ENCODE measurements at regions not wholly inside any gene's neighbourhood (a gene's known extent, or its start where the extent isn't known, plus 50 kb on each side); places are given as distances from the start of the nearest gene placed in this dataset.
"Not testable (repeated sequence)": the region's sequence is repeated elsewhere in the genome, so short reads cannot be mapped to it uniquely, and the experiment has no call there.

DNA sequence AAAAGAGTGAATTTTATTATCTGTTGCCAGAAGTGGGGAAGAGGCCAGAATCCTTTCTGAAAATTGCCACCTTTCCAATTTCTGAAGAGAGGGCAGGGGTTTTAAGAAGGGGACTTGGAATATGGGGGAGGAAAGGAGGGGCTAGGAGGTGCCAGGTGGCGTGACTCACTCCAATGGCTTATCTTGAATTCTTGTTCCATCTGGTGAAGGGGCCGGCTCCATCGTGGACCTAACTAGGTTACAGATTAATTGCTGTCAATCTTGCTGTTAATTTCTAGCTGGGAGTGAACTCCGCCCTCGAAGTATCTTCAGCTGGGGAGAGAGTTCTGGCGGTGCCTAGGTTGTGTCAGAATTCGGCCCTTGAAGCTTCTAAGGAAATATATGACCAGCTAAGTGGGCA, 138.7 kb downstream of the YTHDC2 start:
- no peak for DNase-seq (ENCODE audit: low read depth)

DNA sequence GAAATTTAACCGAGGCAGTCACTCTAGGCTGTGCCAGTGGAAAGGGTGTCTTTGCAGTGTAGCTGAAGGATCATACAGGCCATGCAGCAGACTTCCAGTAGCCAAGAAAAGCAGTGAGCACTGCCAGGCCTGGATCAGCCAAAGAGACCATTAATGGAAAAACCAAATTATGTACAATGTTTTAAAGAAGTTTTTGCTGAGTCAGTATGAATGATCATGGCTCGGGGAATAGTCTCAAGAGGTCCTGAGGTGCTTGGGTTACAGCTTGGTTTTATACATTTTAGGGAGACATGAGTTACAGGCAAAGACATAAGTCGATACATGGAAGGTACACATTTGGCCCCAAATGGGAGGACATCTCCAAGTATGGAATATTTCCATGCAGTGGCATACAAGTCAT, 141.3 kb downstream of the YTHDC2 start:
- no peak for DNase-seq (ENCODE audit: low read depth)

DNA sequence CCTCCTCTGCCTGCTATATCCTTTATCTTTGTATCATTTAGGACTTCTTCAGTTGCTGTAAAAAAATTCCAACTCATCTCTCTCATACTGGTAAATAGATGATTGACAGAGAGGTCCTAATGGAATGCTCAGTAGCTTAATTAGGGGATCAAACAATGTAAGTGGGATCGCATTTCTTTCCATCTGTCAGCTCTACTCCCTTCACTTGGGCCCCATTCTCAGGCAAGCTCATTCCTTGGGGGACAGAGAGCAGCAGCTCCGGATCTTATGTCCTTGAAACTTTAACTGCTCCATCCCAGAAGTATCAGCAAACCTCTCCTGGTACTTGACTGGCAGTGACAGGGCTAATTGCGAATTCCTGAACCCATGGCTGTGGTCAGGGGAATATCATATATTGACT, 146.7 kb downstream of the YTHDC2 start:
- no peak for DNase-seq (ENCODE audit: low read depth)

GRCh38 chr5:113660706-113661250, 147.3 kb downstream of the YTHDC2 start:
- no peak for DNase-seq (ENCODE audit: low read depth)

GRCh38 chr5:113663879-113664541, 150.5 kb downstream of the YTHDC2 start:
- DNase-seq (ENCODE audit: low read depth), result no peak

DNA sequence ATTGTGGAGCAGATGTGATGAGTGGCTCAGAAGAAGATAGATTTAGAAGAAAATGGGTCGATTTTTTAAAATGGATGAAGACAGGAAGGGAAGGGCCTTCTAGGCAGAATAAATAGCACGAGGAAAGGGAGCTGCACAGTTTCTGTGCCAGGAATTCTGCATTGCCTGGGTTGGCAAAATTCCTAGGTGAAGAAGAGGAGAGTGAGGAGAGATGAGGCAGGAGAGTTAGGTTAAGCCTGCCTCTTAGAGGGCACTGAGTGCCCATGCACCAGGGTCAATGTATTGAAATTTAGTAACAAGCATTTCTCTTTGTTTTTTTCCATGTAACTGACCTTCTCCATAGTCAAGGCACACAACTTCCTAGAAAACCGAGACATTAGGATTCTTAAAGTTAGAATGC, 159.5 kb downstream of the YTHDC2 start:
- DNase-seq (ENCODE audit: low read depth), result no peak

GRCh38 chr5:113675166-113675565, 161.7 kb downstream of the YTHDC2 start:
- DNase-seq (ENCODE audit: low read depth), result no peak

DNA sequence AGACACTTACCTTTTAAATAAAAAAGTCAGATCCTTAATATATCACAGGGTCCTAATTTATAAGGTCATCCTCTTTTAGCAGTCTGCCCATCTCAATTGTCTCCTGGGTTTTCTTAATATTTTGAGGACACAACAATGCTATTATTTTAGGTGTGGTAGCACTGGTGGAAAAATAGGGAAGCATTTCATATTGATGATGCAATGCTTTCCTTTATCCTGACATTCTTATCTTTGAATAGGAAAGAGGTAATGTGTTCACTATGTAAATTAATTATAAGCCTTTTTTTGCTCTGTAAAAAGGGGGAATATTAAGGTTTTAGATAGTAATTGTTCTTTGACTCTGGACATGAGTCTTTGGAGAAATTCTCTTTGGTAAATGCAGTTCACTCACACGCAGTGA, 164.7 kb downstream of the YTHDC2 start:
- no peak for DNase-seq (ENCODE audit: low read depth)

GRCh38 chr5:113678924-113679575, 165.6 kb downstream of the YTHDC2 start:
- DNase-seq (ENCODE audit: low read depth), result peak; percentile 24

GRCh38 chr5:113680534-113680933, 167.0 kb downstream of the YTHDC2 start:
- no peak for DNase-seq (ENCODE audit: low read depth)

GRCh38 chr5:113682497-113683136, 169.1 kb downstream of the YTHDC2 start:
- no peak for DNase-seq (ENCODE audit: low read depth)

DNA sequence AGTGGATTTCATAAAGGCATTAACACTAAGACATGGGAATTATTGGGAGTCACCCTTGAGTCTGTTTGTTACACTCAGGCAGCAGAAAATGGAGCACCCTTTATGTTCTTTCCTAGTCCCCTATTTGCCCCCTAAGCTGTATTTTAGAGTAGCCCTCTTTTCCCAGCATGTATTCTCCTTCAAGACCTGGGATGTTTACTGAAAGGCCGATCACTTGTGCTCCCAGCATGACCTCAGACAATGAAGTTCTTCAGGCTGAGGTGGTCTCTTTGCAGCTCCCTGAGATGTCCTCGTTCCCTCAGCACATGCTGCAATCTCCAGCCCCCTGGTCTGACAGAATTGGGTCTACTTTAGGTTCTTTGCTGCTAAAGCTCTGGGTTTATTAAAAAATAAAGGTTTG, 169.7 kb downstream of the YTHDC2 start:
- no peak for DNase-seq (ENCODE audit: low read depth)

GRCh38 chr5:113686599-113686998, 173.1 kb downstream of the YTHDC2 start:
- DNase-seq (ENCODE audit: low read depth), result no peak

DNA sequence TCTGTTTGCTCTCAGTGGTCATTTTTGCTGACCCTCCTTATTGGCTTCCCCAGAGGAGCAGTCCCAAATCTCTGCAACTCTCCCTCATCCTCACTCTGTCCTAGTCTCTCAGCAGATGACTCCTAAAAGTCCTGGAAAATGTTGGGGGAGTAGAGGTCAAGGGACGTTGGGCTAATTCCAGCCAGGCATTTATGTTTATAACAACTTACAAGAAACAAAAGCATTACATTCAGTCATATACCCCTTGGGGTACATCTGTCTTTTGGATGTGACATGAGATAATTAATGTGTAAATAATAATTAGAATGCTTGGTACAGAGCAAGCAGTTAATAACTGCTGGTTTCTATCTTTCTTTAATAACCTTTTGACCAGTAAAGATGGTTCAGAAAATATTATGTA, 176.2 kb downstream of the YTHDC2 start:
- DNase-seq (ENCODE audit: low read depth), result no peak

GRCh38 chr5:113692466-113692865, 179.0 kb downstream of the YTHDC2 start:
- DNase-seq (ENCODE audit: low read depth), result no peak

GRCh38 chr5:113692891-113693457, 179.5 kb downstream of the YTHDC2 start:
- no peak for DNase-seq (ENCODE audit: low read depth)

- no peak for DNase-seq (ENCODE audit: low read depth)
Observed at GRCh38 chr5:113693701-113694100, 180.2 kb downstream of the YTHDC2 start.

DNA sequence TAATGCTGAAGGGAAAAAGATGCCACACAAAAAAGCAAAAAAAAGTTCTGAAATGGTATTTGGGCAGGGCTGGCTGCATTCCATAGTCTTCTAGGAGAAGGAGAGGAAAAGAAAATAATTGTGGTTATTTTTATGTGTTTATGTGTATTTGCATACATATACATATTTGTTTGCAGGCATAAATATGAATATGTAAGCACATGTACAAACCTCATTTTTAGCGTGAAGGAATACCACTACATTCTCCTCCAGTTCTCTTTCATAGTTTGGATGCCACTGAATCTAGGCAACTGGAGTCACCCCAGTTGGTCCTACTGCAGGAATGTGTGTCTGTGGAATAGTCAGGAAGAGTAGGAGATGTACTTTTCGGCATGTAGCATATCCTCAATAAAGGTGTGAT, 181.1 kb downstream of the YTHDC2 start:
- DNase-seq (ENCODE audit: low read depth), result no peak

DNA sequence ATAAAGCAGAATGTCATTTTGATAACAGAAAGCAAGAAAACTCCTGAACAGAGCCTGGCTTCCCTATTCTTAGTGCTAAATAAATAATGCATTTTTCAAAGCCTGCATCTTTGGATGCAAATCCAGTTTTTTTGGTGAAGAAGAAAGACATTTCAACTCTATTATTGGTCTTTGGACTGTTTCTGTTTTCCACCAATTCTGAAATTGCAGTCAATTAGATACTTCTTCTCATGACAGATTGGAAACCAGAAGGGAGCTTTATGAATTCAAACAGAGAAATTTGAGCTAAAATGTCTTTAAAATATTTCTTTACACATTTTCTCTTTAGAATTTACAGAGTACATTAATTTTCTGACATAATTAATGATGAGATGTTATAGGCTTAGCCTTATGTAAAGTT, 189.8 kb downstream of the YTHDC2 start:
- no peak for DNase-seq (ENCODE audit: low read depth)

DNA sequence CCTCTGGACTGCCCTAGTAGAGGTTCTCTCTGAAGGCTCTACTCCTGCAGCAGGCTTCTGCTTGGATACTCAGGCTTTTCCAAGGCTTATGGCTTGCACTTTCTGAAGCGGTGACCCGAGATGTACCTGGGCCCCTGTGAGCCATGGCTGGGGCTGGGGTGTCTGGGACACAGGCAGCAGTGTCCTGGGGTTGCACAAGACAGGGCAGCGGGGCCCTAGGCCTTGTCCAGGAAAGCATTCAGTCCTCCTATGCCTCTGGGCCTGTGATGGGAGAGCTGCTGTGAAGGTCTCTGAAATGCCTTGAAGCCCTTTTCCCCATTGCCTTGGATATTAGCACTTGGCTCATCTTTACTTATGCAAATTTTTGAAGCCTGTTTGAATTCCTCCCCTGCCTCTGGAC, 192.2 kb downstream of the YTHDC2 start:
- DNase-seq (ENCODE audit: low read depth), result no peak

- no peak for DNase-seq (ENCODE audit: low read depth)
Observed at GRCh38 chr5:113713051-113713450, 199.6 kb downstream of the YTHDC2 start.

- not testable (repeated sequence) for DNase-seq (ENCODE audit: low read depth)
Observed at GRCh38 chr5:113715921-113716320, 202.4 kb downstream of the YTHDC2 start.

DNA sequence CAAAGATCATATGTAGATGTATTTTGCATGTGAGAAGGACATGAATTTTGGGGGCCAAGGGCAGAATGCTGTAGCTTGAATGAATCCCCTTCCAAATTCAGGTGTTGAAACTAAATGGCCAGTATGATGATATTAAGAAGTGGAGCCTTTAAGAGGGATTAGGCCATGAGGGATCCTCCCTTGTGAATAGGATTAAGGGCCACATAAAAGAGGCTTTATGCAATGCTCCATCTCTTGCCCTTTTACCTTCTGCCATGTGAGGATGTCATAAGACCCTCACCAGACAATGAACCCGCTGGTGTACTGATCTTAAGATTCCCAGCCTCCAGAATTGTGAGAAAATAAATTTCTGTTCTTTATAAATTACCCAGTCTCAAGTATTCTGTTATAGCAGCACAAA, 206.1 kb downstream of the YTHDC2 start:
- DNase-seq (ENCODE audit: low read depth), result no peak

Measured in fibroblast of the conjunctiva (primary cell).